HepG2 (cell line): ENCODE measurements at regions not wholly inside any gene's neighbourhood (a gene's known extent, or its start where the extent isn't known, plus 50 kb on each side); places are given as distances from the start of the nearest gene placed in this dataset.

ENCODE experiments used
- BCLAF1 ChIP-seq: fragments of 450-650 bp; IDR thresholded peaks from 2 replicates; pipeline ENCODE4 v1.6.1; 2017; ENCODE audit warnings: mild to moderate bottlenecking
- CTCF ChIP-seq: sonication (generic); formaldehyde crosslinking; IDR thresholded peaks from 2 replicates; pipeline ENCODE4 v1.5.0; 2020; ENCODE audit warnings: mild to moderate bottlenecking, missing genetic modification reagents, moderate library complexity
- FOXK2 ChIP-seq: fragments of 450-650 bp; IDR thresholded peaks from 2 replicates; pipeline ENCODE4 v1.6.1; 2016
- GZF1 ChIP-seq: sonication (generic); formaldehyde crosslinking; IDR thresholded peaks from 2 replicates; pipeline ENCODE4 v1.5.1; 2020; ENCODE audit warnings: mild to moderate bottlenecking, missing genetic modification reagents
- HCFC1 ChIP-seq: fragments of 150-350 bp; IDR thresholded peaks from 2 replicates; pipeline ENCODE4 v1.6.1; 2014; ENCODE audit warnings: low read depth, low read length
- MAFF ChIP-seq: IDR thresholded peaks from 2 replicates; pipeline ENCODE4 v1.6.1; 2011; ENCODE audit warnings: low read depth, low read length, improper control_type of control experiment
- MYNN ChIP-seq: sonication (generic); formaldehyde crosslinking; IDR thresholded peaks from 2 replicates; pipeline ENCODE4 v1.4.0; 2020; ENCODE audit warnings: mild to moderate bottlenecking, low read depth, missing genetic modification reagents
- NFYB ChIP-seq: sonication (generic); formaldehyde crosslinking; IDR thresholded peaks from 2 replicates; pipeline ENCODE4 v1.4.0; 2020; ENCODE audit warnings: missing genetic modification reagents
- REST ChIP-seq, 2 experiments: IDR thresholded peaks; 2 replicates each; pipeline ENCODE4 v1.6.1; 2011 to 2012; ENCODE audit warnings: low read length in 2 of 2, borderline replicate concordance in 1 of 2, low read depth in 1 of 2, mild to moderate bottlenecking in 1 of 2, moderate library complexity in 1 of 2
- TCF7 ChIP-seq: sonication (generic); IDR thresholded peaks from 2 replicates; pipeline ENCODE4 v1.6.1; 2016; ENCODE audit warnings: antibody characterized with exemption, low read depth
- TERF1 ChIP-seq: sonication (generic); formaldehyde crosslinking; IDR thresholded peaks from 2 replicates; pipeline ENCODE4 v1.8.0; 2022; ENCODE audit warnings: mild to moderate bottlenecking, missing genetic modification reagents, moderate library complexity
- ZNF292 ChIP-seq: sonication (generic); formaldehyde crosslinking; IDR thresholded peaks from 2 replicates; pipeline ENCODE4 v1.8.1; 2022; ENCODE audit warnings: mild to moderate bottlenecking, low read depth, missing genetic modification reagents, borderline replicate concordance

- TF ChIP-seq HCFC1 (no peak), GZF1 (no peak), TCF7 (no peak), ZNF292 (no peak), BCLAF1 (no peak), FOXK2 (no peak), CTCF (CRISPR knock-in tag) (no peak), NFYB (no peak), MAFF (no peak), TERF1 (CRISPR knock-in tag) (no peak), REST (IDR thresholded peaks at IDR 0.05; ENCODE audit: borderline replicate concordance in 1 of 2, low read depth in 1 of 2, low read length in 2 of 2) (no peak), MYNN (CRISPR knock-in tag) (no peak)
These were observed 1223.2 kb upstream of the TMEM132C start for GRCh38 chr12:127043731-127044130.
